ENCODE measurements at regions not wholly inside any gene's neighbourhood (a gene's known extent, or its start where the extent isn't known, plus 50 kb on each side); places are given as distances from the start of the nearest gene placed in this dataset.

GRCh38 chr3:27907148-27907547, 185.0 kb upstream of the EOMES start:
- TF ChIP-seq CTCF (IDR thresholded peaks at IDR 0.05): no peak
- TF ChIP-seq POLR2A (IDR thresholded peaks at IDR 0.05): no peak

All from adrenal gland (tissue), 5 donors.